DMS 273 (cell line): ENCODE measurements at regions not wholly inside any gene's neighbourhood (a gene's known extent, or its start where the extent isn't known, plus 50 kb on each side); places are given as distances from the start of the nearest gene placed in this dataset.

Source experiments
- DNase-seq: peaks from one replicate; lab custom pipeline; 2025; ENCODE audit not compliant: unreplicated experiment; lab: John Stamatoyannopoulos, UW

DNA sequence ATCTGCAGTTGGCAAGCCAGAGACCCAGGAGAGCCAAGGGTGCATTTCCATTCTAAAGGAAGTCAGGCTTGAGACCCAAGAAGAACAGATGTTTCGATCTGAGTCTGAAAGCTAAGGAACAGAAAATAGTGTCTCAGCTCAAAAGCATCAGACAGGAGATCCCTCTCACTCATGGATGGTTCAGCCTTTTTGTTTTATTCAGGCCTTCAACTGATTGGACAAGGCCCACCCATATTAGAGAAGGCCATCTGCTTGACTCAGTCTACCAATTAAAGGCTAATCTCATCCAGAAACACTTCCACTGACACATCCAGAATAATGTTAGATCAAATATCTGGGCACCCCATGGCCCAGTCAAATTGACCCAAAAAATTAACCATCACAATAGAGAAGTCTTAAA is 255.0 kb downstream of the TXNL1 start:
- no peak for DNase-seq

DNA sequence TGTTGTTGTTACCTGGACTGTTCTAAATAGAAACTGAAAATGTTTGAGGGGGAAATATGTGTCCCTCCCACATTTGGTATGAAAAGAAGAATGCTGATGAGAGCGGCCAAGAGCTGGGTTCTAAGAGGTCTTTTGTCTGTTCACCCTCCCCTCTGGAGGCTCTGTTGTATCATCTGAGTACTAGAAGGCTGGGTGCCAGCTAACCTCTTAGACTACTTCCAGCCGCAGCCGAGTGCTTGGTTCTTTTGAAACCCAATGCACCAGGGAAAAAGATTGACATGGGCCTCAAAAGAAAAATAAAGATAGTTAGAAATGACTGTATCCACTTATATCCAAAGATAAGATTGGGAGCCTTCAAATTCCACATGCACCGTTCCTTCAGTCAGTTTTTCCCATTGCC is 255.9 kb downstream of the TXNL1 start:
- no peak for DNase-seq

DNA sequence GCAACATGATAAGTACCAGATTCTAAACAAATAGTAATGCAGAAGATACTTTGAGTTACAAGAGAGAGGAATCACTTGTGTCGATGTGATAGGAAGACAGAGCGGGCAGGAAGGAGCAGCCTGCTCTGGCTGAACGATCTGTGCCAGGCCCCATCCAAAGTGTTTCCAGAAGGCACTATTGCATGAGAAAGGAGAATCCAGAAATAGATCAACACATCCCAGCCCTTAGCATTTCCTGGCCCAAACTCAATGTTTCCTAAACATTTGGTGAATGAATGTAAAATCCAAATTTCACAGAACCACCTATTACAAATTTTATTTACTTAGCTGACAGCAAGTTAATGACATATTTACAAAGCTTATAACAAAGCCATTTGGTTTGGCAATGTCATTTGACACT is 257.2 kb downstream of the TXNL1 start:
- no peak for DNase-seq

DNA sequence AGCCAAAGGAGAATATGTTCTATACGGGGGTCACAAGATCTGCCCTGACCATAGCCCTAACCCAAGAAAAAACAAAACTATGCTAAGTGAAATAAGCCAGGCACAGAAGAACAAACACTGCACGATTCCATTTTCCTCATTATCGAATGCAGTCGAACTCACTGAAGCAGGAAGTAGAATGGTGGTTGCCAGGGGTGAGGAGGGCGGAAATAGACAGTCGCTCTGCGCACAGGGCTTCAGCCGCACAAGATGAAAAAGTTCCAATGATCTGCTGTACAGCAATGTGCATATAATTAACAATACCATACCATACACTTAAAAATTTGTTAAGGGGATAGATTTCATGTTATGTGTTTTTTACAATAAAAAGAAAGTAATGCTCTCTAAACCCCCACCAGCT is 257.7 kb downstream of the TXNL1 start:
- DNase-seq = no peak

DNA sequence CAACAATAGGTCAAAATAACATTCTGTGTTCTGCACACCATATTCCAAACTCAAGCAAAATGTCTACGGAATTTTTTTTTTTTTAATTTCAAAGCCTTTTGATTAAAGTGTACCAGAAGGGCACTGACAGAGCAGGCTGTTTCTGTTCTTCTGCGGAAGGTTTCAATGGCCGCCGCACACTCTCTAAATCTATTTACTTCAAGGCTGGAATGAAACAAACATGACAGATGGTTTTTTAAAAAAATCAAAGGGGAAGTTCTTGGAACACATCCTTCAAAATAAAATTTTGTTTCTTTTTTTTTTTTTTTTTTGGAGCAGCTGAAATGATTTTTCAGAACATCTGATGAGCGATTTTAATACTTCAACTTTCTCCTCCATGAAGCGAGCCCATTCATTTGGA is 259.1 kb downstream of the TXNL1 start:
- DNase-seq = no peak

DNA sequence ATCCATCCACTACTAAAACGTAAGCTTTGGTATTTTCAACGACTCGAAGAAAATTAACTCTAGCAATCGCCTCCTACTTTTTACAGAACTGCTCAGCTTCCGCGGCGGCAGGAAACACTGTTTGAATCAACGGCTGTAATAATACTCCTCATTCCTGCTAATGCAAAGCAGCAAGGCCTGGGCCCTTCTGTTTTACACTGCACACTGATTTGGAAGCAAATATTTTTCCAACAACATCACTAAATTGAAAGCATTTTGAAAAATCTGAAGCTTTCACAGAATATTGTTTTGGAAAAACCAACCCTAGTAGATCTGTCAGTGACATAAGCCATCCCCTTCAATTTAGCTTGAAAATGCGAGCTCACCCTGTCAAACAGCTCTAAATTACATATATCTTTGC is 261.2 kb downstream of the TXNL1 start:
- no peak for DNase-seq

DNA sequence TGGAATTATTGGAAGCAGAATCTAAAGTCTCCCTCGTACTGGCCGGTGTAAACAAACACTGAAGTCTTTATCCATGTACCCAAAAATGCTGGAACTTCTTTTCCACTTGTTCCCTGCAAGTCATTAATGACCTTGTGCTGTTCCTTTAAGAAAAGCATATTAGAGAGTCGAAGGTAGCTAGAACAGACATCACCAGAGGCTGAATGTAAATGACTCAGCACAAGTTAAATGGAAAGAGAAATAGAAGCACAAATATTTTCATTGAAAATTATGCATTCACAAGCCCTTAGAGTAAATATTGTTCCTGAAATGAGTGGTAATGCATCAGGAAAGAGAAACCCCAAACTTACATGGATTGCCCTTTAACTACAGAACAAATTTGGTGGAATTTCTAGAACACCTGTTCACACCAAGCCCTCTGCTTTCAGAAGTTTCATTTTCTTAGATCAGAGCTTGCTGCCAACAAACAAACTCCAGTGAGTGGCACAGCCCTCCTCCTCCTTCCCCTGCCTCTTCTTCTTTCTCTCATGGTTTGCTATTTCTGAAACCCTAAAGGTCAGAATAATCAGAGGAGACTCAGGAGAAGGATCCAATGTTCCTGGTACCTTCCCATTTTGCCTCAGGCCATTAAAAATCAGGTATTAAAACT is 264.3 kb downstream of the TXNL1 start:
- DNase-seq = no peak

DNA sequence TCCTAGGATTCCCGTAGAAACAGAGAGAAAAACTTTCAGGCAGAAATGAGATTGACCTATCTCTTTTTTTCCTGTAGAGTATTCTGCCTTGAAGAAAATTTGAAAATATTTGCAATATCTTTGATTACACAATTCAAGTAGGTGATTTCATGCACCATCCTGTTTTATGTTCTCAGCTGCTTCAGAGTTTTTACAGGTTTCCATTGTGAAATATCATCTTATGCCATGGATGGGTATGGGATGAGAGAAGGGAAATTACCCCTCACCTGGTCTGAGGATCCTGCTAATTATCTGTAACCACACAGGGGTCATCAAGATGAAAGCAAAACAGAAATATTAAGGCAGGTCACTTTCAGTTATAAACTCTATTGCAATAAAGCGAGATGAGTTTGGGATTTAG is 264.8 kb downstream of the TXNL1 start:
- DNase-seq = no peak

DNA sequence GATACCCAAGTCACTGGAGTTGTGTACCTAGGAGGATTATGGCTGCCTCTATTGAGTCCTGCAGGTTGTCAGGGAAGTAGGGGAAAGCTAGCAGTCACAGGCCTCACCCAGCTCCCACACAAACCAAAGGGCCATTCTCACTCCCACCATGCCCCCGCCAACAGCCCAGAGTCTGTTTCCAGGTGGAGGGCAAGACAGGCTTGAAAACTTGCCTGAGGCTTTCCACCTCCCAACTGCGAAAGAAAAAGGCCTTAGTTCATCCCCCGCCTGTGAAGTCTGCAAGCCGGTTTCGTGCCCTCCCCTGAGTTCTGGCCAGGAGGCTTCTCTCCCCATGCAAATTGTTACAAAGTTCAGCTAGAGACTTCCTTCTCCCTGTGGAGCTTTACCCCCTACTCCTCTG is 270.3 kb downstream of the TXNL1 start:
- no peak for DNase-seq

DNA sequence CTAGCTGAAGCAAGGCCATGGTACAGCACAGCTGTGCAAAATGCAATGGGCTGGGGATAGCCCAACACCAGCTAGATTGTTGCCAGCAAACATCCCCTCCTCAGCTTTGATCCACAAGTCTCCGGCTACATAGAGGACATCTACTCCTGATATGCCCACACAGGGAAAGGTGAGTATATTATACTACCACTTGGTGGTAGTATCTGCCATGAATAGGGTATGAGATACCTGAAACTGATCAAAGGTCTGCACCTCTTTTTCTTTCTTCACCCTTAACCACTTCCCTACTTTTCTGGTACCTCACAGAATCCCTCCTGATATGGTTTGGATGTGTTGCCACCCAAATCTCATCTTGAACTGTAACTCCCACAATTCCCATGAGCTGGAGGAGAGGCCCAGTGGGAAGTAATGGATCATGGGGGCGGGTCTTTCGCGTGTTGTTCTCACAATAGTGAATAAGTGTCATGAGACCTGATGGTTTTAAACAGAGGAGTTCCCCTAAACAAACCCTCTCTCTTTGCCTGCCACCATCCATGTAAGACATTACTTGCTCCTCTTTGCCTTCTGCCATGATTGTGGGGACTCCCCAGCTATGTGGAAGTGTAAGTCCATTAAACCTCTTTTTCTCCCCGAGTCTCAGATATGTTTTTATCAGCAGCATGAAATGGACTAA is 279.6 kb downstream of the TXNL1 start:
- no peak for DNase-seq

DNA sequence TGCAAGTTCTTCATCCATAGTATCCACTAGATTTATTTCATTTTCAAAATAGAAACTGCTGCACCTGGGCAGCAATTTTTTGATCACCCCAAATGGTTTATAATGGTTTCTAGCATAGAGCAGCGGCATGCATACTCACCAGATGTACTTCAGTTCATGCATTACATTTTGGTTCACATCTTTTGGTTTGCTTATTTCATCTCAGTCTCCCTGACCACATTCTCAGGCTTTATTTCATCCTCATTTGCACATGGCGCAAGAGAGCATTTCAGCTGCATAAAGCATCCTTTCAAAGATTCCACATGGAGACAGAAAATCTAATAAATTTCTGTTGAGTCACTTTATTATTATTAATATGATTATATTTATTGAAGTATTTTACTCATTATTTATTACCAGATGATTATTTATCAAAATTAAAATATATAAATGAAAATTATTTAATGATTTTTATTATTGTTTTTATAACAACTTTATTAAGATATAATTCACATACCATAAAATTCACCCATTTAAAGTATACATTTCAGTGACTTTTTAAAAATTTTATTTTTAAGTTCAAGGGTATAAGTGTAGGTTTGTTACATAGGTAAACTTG is 284.6 kb downstream of the TXNL1 start:
- DNase-seq = no peak

DNA sequence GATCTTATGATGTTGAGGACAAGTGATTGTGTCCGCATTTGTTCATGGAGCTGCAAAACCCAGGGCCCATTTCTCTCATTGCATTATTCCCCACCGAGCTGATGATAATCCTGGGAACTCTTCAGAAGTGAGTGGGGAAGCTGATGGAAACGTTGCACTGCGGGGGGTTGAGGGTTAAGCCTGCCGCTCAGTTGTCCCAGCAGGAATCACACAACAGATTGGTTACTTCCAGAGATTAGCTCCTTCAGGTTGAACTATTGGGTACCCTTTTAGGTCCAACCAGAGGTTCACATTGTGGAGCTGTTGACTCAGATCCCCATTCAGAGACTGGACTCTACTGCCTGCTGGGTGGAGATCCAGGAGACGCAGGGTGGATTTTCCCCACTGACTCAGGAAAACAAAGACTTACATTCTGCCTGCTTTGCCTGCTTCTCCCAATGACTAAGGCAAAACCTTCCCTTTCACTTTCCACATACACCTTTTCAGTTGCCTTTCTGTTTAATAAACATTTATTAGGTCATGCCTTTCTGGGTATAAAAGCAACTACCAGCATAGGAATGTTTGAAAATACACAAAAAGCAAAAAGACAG is 286.4 kb downstream of the TXNL1 start:
- DNase-seq = no peak

DNA sequence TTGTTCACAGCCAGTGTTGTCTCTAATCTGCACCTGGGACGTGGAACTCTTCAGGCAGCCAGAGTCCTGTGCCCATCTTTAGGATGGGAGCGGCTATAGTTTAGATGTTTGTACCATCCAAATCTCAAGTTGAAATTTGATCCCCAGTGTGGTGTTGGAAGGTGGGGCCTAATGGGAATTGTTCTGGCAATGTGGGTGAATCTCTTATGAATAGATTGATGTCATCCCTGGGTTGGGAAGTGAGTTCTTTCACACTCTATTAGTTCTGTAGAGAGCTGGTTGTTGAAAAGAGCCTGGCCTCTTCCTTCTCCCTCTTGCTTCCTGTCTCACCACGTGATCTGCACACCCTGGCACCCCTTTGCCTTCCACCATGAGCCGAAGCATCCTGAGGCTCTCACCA is 300.9 kb downstream of the TXNL1 start:
- no peak for DNase-seq

DNA sequence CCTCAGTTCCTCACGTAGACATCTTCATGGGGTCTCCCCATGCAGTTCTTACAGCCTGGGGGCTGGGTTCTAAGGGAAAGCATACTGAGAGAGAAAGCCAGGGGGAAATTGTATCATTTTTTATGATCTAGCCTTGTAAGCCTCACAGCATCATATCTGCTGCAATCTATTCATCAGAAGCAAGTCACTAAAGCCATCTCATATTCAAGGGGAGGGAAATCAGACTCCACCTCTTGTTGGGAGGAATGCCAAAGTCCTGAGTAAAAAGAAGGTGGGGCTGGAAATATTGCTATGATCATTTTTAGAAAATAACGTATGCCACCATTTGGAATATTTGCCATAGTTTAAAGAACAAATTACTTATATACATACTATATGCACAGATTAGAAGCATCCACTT is 304.6 kb downstream of the TXNL1 start:
- DNase-seq = no peak

DNA sequence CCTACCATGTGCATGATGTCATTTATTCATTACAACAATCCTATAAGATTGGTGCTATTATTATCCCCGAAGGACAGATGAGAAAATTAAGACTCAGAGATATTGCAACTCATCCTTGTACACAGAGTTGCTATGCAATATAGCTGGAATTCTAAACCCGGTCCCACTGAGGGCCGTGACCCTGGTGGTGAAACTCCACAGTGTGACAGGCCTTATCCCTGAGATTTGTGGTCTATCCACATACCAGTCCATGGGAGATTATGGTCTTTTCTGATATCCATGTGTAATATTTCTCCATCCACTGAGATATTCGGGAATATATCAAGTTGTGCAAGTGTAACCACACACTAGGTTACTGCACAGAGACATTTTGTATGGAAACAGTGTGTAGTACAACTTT is 305.2 kb downstream of the TXNL1 start:
- DNase-seq = no peak

DNA sequence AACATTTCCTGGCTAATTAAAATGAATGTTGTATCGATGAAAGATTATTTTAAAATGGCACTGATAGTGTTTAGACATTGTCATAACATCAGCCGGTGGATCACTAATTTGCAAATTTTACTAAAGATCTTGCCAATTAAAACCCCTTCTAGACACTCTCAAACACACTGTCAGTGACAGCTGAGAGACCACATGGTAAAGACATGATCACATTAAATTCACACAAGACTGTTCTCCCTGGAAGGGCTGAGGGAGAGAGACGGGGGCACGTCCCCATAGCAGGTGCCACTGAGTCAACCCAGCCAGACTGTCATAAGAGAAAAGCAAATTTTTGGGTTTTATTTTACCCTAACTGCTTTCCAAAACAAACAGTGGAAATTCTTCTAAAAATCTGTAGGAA is 306.0 kb downstream of the TXNL1 start:
- DNase-seq = no peak

DNA sequence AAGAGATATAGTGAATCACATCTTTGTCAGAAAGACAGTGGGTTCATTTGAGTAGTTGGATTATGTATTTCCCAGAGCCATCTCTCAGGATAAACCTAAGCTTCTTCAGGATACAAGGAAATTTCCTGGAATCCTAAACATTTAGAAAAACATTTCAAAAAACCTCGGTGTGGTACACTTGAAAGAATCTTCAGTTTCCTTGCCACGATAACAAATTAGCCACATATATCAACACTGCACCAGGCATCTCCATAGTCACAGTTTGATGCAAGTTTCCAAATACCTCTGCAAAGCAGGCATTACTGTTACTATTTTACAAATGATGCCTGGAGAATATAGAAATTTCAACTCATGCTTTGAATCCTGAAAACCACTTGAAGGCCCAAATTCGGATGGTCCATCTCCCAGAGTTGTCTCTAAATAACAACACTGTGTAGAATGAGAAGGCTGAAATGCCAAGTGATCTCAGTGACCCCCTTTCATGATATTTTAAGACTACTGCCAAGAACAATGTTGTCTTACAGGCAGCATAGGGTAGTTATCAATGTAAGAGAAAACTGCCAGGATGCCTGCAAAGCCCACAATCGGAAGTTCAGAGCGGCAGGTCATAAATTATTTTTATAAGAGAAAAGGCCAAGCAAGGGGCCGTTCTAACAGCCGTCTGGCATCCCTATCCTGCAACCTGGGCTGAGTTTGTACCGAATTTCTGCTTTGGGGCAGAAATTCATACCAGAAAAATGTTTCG is 307.9 kb downstream of the TXNL1 start:
- DNase-seq = no peak

DNA sequence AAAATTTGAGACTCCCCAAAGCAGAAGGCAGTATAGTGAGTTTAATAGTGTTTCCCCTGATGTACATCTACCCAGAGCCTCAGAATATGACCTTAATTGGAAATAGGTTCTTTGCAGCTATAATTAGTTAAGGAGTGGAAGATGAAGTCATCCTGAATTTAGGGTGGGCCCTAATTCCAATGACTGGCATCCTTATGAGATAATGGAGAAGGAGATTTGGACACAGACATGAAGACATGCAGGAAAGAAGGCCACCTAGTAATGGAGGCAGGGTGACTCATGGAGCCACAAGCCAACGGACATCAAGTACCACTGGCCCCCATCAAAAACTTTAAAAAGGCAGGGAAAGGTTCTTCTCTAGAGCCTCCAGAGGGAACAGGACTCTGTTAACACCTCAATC is 308.9 kb downstream of the TXNL1 start:
- no peak for DNase-seq

DNA sequence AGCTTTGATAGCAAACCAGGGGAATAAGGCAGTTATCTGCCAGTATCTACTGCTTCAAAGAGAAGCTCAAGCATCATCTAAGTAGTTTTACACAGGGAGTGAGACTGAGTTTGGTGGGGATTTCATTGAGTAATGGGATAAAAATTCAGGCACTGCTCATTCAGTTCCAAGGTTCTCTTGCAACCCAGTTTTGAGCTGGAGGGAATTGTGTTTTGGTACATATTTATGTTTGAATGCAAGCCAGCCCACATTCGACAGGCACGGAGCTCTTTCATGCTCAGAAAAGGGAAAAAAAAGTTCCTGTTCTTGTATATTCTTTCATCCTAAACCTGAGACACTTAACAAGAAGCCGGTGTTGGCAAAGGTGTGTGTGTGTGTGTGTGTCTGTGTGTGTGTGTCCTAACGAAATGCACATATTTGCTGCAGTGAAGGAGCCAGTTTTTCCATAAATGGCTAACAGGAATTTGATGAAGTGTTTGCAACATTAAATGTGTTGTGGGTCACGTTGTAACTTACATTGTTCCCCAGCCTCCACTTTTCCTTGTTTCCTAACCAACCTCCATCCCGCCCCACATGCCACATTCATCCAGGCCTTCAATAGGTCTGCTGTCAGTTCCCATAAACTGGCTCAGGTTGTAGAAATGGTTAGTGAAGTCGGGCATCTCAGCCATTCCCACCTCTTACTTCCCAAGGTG is 311.1 kb downstream of the TXNL1 start:
- DNase-seq = no peak

DNA sequence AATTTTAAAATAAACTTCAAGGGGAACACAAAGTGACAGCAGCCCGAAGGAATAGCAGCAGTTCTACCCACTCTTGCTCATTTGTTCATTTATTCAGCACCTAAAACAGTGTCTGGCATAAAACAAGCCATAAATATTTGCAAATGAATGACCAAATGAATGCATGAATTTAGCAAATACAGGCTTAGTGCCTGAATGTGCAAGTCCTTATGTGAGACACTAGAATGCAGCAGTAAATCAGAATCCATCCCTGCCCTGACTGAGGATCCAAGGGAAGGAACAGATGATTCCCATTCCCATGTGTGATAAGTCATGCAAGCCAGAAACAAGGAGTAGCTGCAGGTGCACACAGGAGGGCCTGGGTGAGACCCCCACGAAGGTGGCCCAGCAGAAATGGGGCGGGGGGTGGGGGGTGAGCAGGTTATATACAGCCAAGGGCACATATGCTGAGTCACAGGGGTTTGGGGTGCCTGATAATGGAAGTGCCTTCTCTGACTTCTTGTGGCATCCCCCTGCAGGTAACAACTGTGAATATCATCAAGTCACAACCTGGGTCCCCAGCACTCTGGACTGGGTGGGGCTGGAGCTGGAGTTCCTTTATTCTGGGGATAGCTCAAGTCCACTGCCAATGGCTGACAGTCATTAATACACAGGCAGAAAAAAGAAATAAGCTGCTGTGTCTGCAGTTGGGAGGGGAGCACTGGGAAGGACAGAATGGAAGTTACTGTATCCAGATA is 311.9 kb downstream of the TXNL1 start:
- DNase-seq = no peak
